ENCODE measurements at regions not wholly inside any gene's neighbourhood (a gene's known extent, or its start where the extent isn't known, plus 50 kb on each side); places are given as distances from the start of the nearest gene placed in this dataset.
A peak's percentile ranks its signal among the peaks of the same experiment; 100 is the strongest.

DNA sequence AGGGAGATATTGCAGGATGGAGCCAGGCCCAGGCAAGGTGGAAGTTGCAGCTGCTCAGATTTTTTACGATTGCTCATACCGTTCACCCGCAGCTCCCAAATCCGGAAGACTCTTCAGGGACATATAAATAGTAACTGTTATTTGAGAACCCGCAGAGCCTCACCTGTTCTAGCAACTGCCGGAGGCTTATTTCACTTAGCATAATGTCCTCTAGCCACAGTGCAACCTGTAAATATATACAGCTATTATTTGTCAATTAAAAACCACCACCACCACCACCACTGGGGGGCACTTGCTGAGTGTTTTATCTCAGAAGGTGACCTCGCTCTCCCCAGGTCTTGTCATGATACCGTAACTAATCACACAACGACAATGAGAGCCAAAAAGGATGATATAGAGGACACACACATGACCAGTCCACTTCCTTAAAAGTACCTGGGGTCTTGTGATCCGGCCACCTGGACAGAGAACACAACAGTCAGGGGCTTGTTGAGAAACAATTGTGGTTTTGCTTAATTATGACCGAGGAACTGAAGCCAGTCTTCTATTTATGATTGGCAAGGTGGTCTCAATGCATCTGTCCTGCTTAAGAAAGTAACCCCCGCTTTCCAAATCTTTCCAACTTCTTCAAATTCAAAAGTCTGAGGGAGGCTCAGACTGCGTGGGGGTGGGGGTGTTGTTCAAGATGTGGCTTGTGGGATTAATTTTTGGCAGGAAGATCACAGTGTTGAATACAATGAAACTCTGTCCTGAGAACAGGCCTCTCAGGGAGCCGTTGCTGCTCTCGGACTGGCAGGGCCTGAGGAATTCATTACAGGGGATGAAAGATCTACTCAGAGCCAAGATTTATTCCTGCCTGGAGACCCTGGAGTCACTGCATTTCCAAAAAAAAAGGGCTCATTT is 72.3 kb upstream of the PRNP start:
- no peak for TF ChIP-seq POLR2A (IDR thresholded peaks at IDR 0.05)
- TF ChIP-seq, protein P1, sequence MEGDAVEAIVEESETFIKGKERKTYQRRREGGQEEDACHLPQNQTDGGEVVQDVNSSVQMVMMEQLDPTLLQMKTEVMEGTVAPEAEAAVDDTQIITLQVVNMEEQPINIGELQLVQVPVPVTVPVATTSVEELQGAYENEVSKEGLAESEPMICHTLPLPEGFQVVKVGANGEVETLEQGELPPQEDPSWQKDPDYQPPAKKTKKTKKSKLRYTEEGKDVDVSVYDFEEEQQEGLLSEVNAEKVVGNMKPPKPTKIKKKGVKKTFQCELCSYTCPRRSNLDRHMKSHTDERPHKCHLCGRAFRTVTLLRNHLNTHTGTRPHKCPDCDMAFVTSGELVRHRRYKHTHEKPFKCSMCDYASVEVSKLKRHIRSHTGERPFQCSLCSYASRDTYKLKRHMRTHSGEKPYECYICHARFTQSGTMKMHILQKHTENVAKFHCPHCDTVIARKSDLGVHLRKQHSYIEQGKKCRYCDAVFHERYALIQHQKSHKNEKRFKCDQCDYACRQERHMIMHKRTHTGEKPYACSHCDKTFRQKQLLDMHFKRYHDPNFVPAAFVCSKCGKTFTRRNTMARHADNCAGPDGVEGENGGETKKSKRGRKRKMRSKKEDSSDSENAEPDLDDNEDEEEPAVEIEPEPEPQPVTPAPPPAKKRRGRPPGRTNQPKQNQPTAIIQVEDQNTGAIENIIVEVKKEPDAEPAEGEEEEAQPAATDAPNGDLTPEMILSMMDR (IDR thresholded peaks at IDR 0.05): peak in 9 of 12 donors; percentile 18 to 51 (median 36)
